ENCODE measurements at regions not wholly inside any gene's neighbourhood (a gene's known extent, or its start where the extent isn't known, plus 50 kb on each side); places are given as distances from the start of the nearest gene placed in this dataset.

- ChIA-PET CTCF (interaction anchor here (2.0 kb wide), 1 partner anchor 34 kb away, joined by 6 read pairs; no protein-coding TSS in a partner anchor), POLR2A (interaction anchor here (0.6 kb wide), 1 partner anchor 20 kb away, joined by 3 read pairs; no protein-coding TSS in a partner anchor)
- Histone ChIP-seq H3K4me3 (ENCODE audit: low read depth, low read length) (no peak overlapping the region), H3K36me3 (ENCODE audit: control insufficient read depth, insufficient read depth, low read length) (no peaks in the 10 kb centered on the region), H3K27me3 (ENCODE audit: control insufficient read depth, insufficient read depth, low read length) (peaks cover 11% of the 10 kb centered on the region)
- DNase-seq (ENCODE audit: low read depth): no peak
- TF ChIP-seq CTCF (IDR thresholded peaks at IDR 0.05; ENCODE audit: insufficient read depth, low read depth, low read length): no peak
Measured at GRCh38 chr2:64296695-64297346, 152.6 kb upstream of the PELI1 start.

GRCh38 chr2:64298161-64298560, 153.9 kb upstream of the PELI1 start:
- ChIA-PET POLR2A (no interaction called here), CTCF (interaction anchor here (0.9 to 2.0 kb wide), 3 partner anchors 13 to 33 kb away, joined by 3 to 6 read pairs (median 3); no protein-coding TSS in a partner anchor)
- no peak for DNase-seq (ENCODE audit: low read depth)
- TF ChIP-seq CTCF (IDR thresholded peaks at IDR 0.05; ENCODE audit: insufficient read depth, low read depth, low read length): no peak
- no peaks in the 10 kb centered on the region for H3K36me3 ChIP-seq (ENCODE audit: control insufficient read depth, insufficient read depth, low read length)
- peaks cover 11% of the 10 kb centered on the region for H3K27me3 ChIP-seq (ENCODE audit: control insufficient read depth, insufficient read depth, low read length)
- no peak overlapping the region for H3K4me3 ChIP-seq (ENCODE audit: low read depth, low read length)

- no peak for DNase-seq (ENCODE audit: low read depth)
- ChIA-PET CTCF (interaction anchor here (0.7 kb wide), 1 partner anchor 250 kb away, joined by 3 read pairs; no protein-coding TSS in a partner anchor), POLR2A (no interaction called here)
- TF ChIP-seq CTCF (IDR thresholded peaks at IDR 0.05; ENCODE audit: insufficient read depth, low read depth, low read length): no peak
- Histone ChIP-seq H3K27me3 (ENCODE audit: control insufficient read depth, insufficient read depth, low read length) (peaks cover 11% of the 10 kb centered on the region), H3K36me3 (ENCODE audit: control insufficient read depth, insufficient read depth, low read length) (no peaks in the 10 kb centered on the region), H3K4me3 (ENCODE audit: low read depth, low read length) (no peak overlapping the region)
Measured at GRCh38 chr2:64300066-64300465, 153.9 kb upstream of the LGALSL start.

- Histone ChIP-seq H3K36me3 (ENCODE audit: control insufficient read depth, insufficient read depth, low read length) (no peaks in the 10 kb centered on the region), H3K27me3 (ENCODE audit: control insufficient read depth, insufficient read depth, low read length) (0 out of 2 replicates have a peak, but pooled peaks cover 2% of the 10 kb centered on the region), H3K4me3 (ENCODE audit: low read depth, low read length) (no peak overlapping the region)
- DNase-seq (ENCODE audit: low read depth): no peak
- no peak for TF ChIP-seq CTCF (IDR thresholded peaks at IDR 0.05; ENCODE audit: insufficient read depth, low read depth, low read length)
- ChIA-PET POLR2A (no interaction called here), CTCF (no interaction called here)
Measured at GRCh38 chr2:64303250-64303649, 150.7 kb upstream of the LGALSL start.

GRCh38 chr2:64307421-64307820, 146.5 kb upstream of the LGALSL start:
- POLR2A ChIA-PET: no interaction called here
- Histone ChIP-seq H3K4me3 (ENCODE audit: low read depth, low read length) (no peak overlapping the region), H3K27me3 (ENCODE audit: control insufficient read depth, insufficient read depth, low read length) (no peaks in the 10 kb centered on the region), H3K36me3 (ENCODE audit: control insufficient read depth, insufficient read depth, low read length) (no peaks in the 10 kb centered on the region)
- CTCF ChIA-PET: interaction anchor here (0.7 to 1.1 kb wide), 2 partner anchors 10 to 152 kb away, joined by 3 to 4 read pairs; no protein-coding TSS in a partner anchor
- no peak for TF ChIP-seq CTCF (IDR thresholded peaks at IDR 0.05; ENCODE audit: insufficient read depth, low read depth, low read length)
- no peak for DNase-seq (ENCODE audit: low read depth)
